ENCODE measurements at regions not wholly inside any gene's neighbourhood (a gene's known extent, or its start where the extent isn't known, plus 50 kb on each side); places are given as distances from the start of the nearest gene placed in this dataset.
A peak's percentile ranks its signal among the peaks of the same experiment; 100 is the strongest.

DNA sequence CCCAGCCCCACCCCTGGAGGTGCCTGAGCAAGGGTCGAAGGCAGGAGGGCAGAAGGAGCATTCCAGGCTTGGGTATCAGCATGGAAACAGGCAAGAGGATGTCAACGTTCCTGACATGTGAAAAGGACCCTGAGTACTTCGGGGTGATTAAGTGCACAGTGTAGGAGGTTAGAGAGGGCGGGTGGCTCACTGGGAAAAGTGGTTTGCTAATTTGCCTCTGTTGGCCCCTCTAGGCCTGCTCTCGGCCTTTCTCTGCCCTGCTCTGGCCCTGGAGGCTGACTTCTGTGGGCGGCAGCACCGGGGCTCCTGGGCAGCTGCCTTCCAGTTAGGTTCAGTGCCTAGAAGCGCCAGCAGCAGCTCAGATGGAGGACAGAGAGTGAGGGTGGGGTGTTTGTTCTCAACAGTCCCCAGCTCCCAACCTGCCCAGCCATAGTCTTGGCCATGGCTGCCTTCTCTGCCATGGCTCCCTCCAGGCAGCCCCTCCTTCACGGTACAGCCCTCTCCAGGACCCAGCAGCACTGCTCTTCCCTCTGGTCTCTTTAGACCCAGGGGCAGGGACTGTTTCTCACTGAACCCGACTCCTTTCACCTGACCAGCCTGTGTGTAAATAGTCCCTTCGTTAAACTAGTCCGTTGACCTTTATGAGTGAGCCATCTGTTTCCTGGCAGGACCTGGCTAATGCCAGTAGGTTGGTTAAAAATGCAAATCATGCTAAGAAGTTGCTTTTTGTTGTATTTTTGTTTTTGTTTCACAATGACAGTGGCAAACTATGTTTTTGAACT is 107.1 kb upstream of the TPM1 start:
- no peak for DNase-seq
- Mint-ChIP-seq H3K36me3 (no peaks in the 10 kb centered on the region), H3K27me3 (peaks cover 35% of the 10 kb centered on the region), H3K27ac (no peak overlapping the region), H3K9me3 (no peaks in the 10 kb centered on the region), H3K4me1 (ENCODE audit: low read depth) (peaks cover 11% of the 10 kb centered on the region), H3K4me3 (no peak overlapping the region)
- intact Hi-C loops (cut with micrococcal nuclease), result loop anchor here (5.0 kb wide), 1 partner anchor 437 kb away; no protein-coding TSS in a partner anchor
- CTCF ChIA-PET, result no interaction called here
- POLR2A ChIA-PET, result no interaction called here

- Mint-ChIP-seq H3K27me3 (peaks cover 31% of the 10 kb centered on the region), H3K4me1 (ENCODE audit: low read depth) (peaks cover 13% of the 10 kb centered on the region)
- POLR2A ChIA-PET, result no interaction called here
Observed at GRCh38 chr15:62938825-62939224, 103.7 kb upstream of the TPM1 start.

DNA sequence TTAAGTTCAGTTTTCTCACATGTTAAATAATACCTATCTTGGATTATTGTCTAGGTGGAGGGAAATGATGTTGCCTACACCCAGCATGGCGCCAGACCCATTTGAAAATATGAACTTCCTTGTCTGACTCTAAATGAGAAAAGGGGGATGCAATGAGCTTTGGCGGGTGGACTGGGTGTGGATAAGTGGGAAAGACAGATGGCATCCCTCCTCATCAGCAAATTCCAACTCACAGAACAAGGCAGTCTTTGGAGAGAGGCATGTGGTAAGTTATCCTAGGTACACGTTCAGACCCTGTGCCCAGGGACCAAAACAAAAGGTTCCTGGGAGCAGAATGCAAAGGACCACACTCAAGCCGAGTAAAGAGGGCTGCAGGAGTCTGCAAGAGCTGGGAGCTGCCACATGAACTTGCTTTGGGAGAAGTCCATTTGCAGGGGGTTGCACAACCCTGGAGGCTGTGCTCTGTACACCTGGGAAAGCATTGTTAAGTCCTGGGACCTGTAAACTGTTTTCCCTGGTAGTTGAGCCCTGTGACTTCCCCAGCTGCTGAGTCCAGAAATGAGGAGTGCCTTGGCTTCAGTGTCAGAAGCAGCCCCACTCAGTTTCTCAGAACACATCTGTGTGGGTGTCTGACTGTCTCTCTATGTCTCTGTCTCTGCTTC is 102.3 kb upstream of the TPM1 start:
- Mint-ChIP-seq H3K4me3 (no peak overlapping the region), H3K4me1 (ENCODE audit: low read depth) (peaks cover 13% of the 10 kb centered on the region), H3K9me3 (no peaks in the 10 kb centered on the region), H3K27me3 (peaks cover 19% of the 10 kb centered on the region), H3K27ac (no peak overlapping the region), H3K36me3 (no peaks in the 10 kb centered on the region)
- CTCF ChIA-PET, result interaction anchor here (1.9 kb wide), 1 partner anchor 108 kb away, joined by 8 read pairs; no protein-coding TSS in a partner anchor
- POLR2A ChIA-PET, result no interaction called here
- no peak for DNase-seq
- intact Hi-C loops (cut with micrococcal nuclease), result no loop called here

More at GRCh38 chr15:62938825-62939224, 103.7 kb upstream of the TPM1 start:
- H3K9me3 Mint-ChIP-seq, result no peaks in the 10 kb centered on the region
- DNase-seq, result no peak
- H3K27ac Mint-ChIP-seq, result no peak overlapping the region
- H3K36me3 Mint-ChIP-seq, result no peaks in the 10 kb centered on the region
- intact Hi-C loops (cut with micrococcal nuclease), result loop anchor here (5.0 kb wide), 1 partner anchor 433 kb away; no protein-coding TSS in a partner anchor
- H3K4me3 Mint-ChIP-seq, result no peak overlapping the region
- CTCF ChIA-PET, result no interaction called here

DNA sequence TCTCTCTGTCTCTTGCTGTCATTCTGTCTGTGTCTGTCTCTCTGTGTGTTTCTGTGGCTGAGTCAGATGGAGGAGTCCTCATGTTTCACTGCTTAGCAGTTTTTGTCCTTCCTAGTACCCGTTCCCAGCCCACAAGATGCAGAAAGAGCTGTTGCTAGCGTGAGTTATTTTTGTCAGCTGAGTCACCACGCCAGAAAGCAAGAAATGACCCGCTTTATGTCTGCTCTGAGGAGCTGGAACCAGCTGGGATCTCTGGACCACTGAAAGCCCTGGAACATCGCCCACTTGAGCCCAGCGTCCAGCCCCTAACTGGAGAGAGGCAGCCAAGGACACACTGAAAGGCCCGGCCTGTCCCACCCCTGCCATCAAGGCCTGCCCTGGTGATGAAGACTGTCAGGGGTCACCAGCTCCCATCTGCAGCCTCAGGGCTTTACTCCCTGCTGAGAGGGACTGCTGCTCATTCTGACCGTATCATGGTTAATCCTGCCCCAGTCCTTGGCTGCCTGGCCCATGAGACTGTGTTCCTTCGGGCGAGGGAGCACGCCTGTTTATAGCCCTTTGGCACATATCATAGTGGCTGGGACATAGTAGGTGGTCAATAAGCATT is 101.7 kb upstream of the TPM1 start:
- Mint-ChIP-seq H3K4me3 (no peak overlapping the region), H3K27me3 (peaks cover 13% of the 10 kb centered on the region), H3K27ac (no peak overlapping the region), H3K4me1 (ENCODE audit: low read depth) (peaks cover 13% of the 10 kb centered on the region), H3K36me3 (no peaks in the 10 kb centered on the region), H3K9me3 (no peaks in the 10 kb centered on the region)
- ChIA-PET POLR2A (no interaction called here), CTCF (interaction anchor here (1.9 kb wide), 1 partner anchor 107 kb away, joined by 8 read pairs; no protein-coding TSS in a partner anchor)
- intact Hi-C loops (cut with micrococcal nuclease), result no loop called here
- peak; percentile 58 for DNase-seq

DNA sequence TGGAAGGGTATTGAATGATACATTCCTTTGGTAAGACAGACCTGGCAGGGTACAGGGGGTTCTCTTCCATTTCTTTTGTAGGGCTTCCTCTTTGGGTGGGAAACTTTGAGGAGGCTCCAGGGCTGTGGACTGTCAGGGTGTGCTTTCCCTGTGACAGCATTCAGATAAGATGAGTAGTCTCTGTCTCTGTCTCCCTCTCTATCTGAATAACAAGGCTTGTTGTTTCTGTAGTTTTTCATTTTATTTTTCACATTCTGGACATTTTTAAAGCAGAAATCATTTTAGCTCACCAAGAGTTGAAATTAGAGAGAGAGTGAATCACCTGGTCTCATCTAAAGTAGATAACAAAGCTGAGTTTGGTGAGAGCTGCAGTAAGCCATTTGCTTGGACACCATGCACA is 100.8 kb upstream of the TPM1 start:
- Mint-ChIP-seq H3K9me3 (no peaks in the 10 kb centered on the region), H3K4me3 (no peak overlapping the region), H3K36me3 (no peaks in the 10 kb centered on the region), H3K27me3 (peaks cover 10% of the 10 kb centered on the region), H3K4me1 (ENCODE audit: low read depth) (peaks cover 13% of the 10 kb centered on the region), H3K27ac (no peak overlapping the region)
- CTCF ChIA-PET, result no interaction called here
- POLR2A ChIA-PET, result no interaction called here
- intact Hi-C loops (cut with micrococcal nuclease), result no loop called here
- no peak for DNase-seq

DNA sequence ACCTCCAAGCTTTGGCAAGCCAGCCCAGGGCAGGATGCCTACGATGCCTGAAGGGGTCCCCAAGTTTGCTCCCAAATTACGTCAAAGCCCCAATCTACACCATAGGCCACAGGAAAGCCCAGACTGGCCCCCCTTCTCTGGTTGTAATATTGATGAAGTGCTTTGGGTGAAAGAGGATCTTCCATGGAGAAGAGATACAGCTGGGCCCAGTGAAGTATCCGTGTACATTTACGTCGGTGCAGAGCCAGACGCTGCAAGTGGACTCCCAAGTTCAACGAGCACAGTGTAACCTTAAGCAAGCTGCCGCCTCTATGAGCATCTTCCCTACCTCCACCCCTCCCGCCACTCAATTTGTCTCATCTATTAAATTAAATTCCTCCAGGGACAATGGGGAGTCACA is 100.1 kb upstream of the TPM1 start:
- Mint-ChIP-seq H3K27ac (no peak overlapping the region), H3K4me1 (ENCODE audit: low read depth) (peaks cover 13% of the 10 kb centered on the region), H3K4me3 (no peak overlapping the region), H3K27me3 (peaks cover 10% of the 10 kb centered on the region), H3K36me3 (no peaks in the 10 kb centered on the region), H3K9me3 (no peaks in the 10 kb centered on the region)
- ChIA-PET CTCF (no interaction called here), POLR2A (no interaction called here)
- DNase-seq, result no peak
- intact Hi-C loops (cut with micrococcal nuclease), result no loop called here

GRCh38 chr15:62945063-62945462 is 97.5 kb upstream of the TPM1 start:
- H3K9me3 Mint-ChIP-seq, result no peaks in the 10 kb centered on the region
- peaks cover 3% of the 10 kb centered on the region for H3K4me1 Mint-ChIP-seq (ENCODE audit: low read depth)
- peaks cover 24% of the 10 kb centered on the region for H3K27me3 Mint-ChIP-seq
- no peaks in the 10 kb centered on the region for H3K36me3 Mint-ChIP-seq
- no peak for DNase-seq
- no peak overlapping the region for H3K4me3 Mint-ChIP-seq
- ChIA-PET POLR2A (no interaction called here), CTCF (no interaction called here)
- H3K27ac Mint-ChIP-seq, result no peak overlapping the region
- intact Hi-C loops (cut with micrococcal nuclease), result no loop called here

GRCh38 chr15:62945760-62946159 is 96.8 kb upstream of the TPM1 start:
- H3K36me3 Mint-ChIP-seq, result no peaks in the 10 kb centered on the region
- H3K27ac Mint-ChIP-seq, result no peak overlapping the region
- no peaks in the 10 kb centered on the region for H3K4me1 Mint-ChIP-seq (ENCODE audit: low read depth)
- ChIA-PET POLR2A (no interaction called here), CTCF (no interaction called here)
- H3K27me3 Mint-ChIP-seq, result peaks cover 29% of the 10 kb centered on the region
- intact Hi-C loops (cut with micrococcal nuclease), result no loop called here
- H3K4me3 Mint-ChIP-seq, result no peak overlapping the region
- H3K9me3 Mint-ChIP-seq, result no peaks in the 10 kb centered on the region
- DNase-seq, result no peak

- H3K27ac Mint-ChIP-seq, result no peak overlapping the region
- POLR2A ChIA-PET, result no interaction called here
- CTCF ChIA-PET, result no interaction called here
Observed at GRCh38 chr15:62946940-62947339, 95.6 kb upstream of the TPM1 start.

DNA sequence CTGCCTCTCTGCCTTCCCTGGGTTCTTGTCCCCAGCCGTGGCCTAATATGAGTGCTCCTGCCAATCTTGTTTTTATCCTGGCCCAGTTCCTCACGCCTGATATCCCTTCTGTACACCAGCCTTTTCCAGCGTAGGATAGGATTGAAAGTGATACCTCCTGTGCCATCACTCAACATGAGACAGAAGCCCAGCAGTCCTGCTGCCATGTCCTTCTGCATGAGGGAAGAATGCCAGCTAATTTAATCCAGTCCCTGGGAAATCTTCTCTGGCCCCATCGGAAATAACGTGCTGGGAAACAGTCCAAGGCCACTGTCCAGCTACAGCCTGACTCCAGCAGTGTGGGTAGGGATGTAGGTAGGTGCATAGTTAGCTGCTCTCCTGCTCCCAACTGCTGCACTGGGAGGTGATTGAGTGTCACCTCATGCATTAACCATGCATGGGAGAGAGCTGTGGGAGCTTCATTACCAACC is 92.0 kb upstream of the TPM1 start:
- CTCF ChIA-PET, result no interaction called here
- no peaks in the 10 kb centered on the region for H3K9me3 Mint-ChIP-seq
- intact Hi-C loops (cut with micrococcal nuclease), result no loop called here

More at GRCh38 chr15:62946940-62947339, 95.6 kb upstream of the TPM1 start:
- H3K36me3 Mint-ChIP-seq, result no peaks in the 10 kb centered on the region
- DNase-seq, result no peak
- H3K9me3 Mint-ChIP-seq, result no peaks in the 10 kb centered on the region
- no peak overlapping the region for H3K4me3 Mint-ChIP-seq
- H3K27me3 Mint-ChIP-seq, result peaks cover 34% of the 10 kb centered on the region
- no peaks in the 10 kb centered on the region for H3K4me1 Mint-ChIP-seq (ENCODE audit: low read depth)
- intact Hi-C loops (cut with micrococcal nuclease), result no loop called here

GRCh38 chr15:62951481-62951880 is 91.1 kb upstream of the TPM1 start:
- CTCF ChIA-PET, result no interaction called here
- H3K9me3 Mint-ChIP-seq, result no peaks in the 10 kb centered on the region
- no peaks in the 10 kb centered on the region for H3K36me3 Mint-ChIP-seq
- POLR2A ChIA-PET, result no interaction called here
- DNase-seq, result no peak
- no peak overlapping the region for H3K27ac Mint-ChIP-seq
- no peaks in the 10 kb centered on the region for H3K4me1 Mint-ChIP-seq (ENCODE audit: low read depth)
- no peak overlapping the region for H3K4me3 Mint-ChIP-seq
- H3K27me3 Mint-ChIP-seq, result peaks cover 48% of the 10 kb centered on the region
- intact Hi-C loops (cut with micrococcal nuclease), result no loop called here

More for the DNA sequence above, 92.0 kb upstream of the TPM1 start:
- H3K36me3 Mint-ChIP-seq, result no peaks in the 10 kb centered on the region
- POLR2A ChIA-PET, result no interaction called here
- no peak overlapping the region for H3K4me3 Mint-ChIP-seq
- no peaks in the 10 kb centered on the region for H3K4me1 Mint-ChIP-seq (ENCODE audit: low read depth)
- no peak for DNase-seq
- H3K27ac Mint-ChIP-seq, result no peak overlapping the region
- H3K27me3 Mint-ChIP-seq, result peaks cover 48% of the 10 kb centered on the region

DNA sequence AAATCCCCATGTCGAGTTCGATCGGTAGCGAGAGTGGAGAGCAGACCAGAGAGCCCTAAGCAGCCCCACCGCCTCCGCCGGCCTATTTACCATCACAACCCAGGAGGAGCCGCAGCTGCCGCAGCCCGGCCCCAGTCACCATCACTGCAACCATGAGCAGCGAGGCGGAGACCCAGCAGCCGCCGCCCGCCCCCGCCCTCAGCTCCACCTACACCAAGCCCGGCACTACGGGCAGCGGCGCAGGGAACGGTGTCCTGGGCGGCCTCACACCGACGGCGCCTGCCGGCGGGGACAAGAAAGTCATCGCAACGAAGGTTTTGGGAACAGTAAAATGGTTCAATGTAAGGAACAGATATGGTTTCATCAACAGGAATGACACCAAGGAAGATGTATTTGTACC is 89.5 kb upstream of the TPM1 start:
- Mint-ChIP-seq H3K9me3 (no peaks in the 10 kb centered on the region), H3K4me3 (no peak overlapping the region), H3K27me3 (peaks cover 43% of the 10 kb centered on the region), H3K36me3 (no peaks in the 10 kb centered on the region), H3K4me1 (ENCODE audit: low read depth) (no peaks in the 10 kb centered on the region), H3K27ac (no peak overlapping the region)
- intact Hi-C loops (cut with micrococcal nuclease), result no loop called here
- ChIA-PET CTCF (no interaction called here), POLR2A (no interaction called here)
- no peak for DNase-seq

Measured in activated CD4-positive, alpha-beta memory T cell treated with anti-CD3 and anti-CD28 coated beads for 36 hours (primary cell).